ENCODE measurements at regions not wholly inside any gene's neighbourhood (a gene's known extent, or its start where the extent isn't known, plus 50 kb on each side); places are given as distances from the start of the nearest gene placed in this dataset.

DNA sequence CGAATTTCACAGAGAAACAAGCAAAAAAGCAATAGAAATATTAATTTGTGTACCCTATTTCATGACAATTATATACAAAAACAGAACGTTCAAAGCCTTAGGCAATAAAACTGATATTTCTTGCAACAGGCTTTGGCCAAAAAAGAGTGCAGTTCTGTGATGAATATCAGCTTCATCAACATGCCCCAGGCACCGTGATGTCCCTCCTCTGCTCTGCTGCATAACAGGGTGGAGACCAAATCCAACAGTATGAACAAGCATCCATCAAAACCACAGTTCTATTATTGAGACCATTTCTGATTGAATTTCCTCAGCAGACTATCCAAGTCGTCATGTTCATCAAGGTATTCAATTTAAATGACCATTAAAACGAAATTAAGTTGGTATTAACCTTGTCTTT, 722.6 kb upstream of the NRSN1 start:
- Histone ChIP-seq H3K4me3 (replicated peaks in 1 of 2; ENCODE audit: low read depth in 1 of 2, low read length in 2 of 2) (no peak overlapping the region), H3K9ac (ENCODE audit: low read length) (no peak overlapping the region), H2AFZ (ENCODE audit: low read depth, low read length, poor library complexity, severe bottlenecking) (no peak overlapping the region), H4K20me1 (ENCODE audit: insufficient read depth) (no peaks in the 10 kb centered on the region; the same call in 1 of the 2 replicates), H3K27me3 (ENCODE audit: insufficient read depth, low read length) (no peaks in the 10 kb centered on the region), H3K9me2 (ENCODE audit: insufficient read depth) (no peaks in the 10 kb centered on the region), H3K4me1 (ENCODE audit: control insufficient read depth in 1 of 2, insufficient read depth in 2 of 2, low read length in 2 of 2) (no peaks in the 10 kb centered on the region), H3K9me3 (ENCODE audit: control insufficient read depth in 1 of 2, insufficient read depth in 1 of 2, low read depth in 1 of 2, low read length in 2 of 2) (peaks cover 0 to 6% of the 10 kb centered on the region in 2 experiments; a peak in 2 of 4 replicates), H3K27ac (ENCODE audit: low read depth, low read length) (no peak overlapping the region), H3K36me3 (ENCODE audit: control insufficient read depth in 1 of 2, insufficient read depth in 2 of 2, low read length in 2 of 2) (no peaks in the 10 kb centered on the region), H3K4me2 (ENCODE audit: low read length) (no peak overlapping the region), H3K79me2 (ENCODE audit: insufficient read depth, low read length) (no peaks in the 10 kb centered on the region)
- DNase-seq (ENCODE audit: low read depth, low spot score) (no peak), ATAC-seq (no peak)
- intact Hi-C loops (cut with micrococcal nuclease), result no loop called here
- ChIA-PET POLR2A (no interaction called here), RAD21 (ENCODE audit: low non-redundant PET in 1 of 2, low total read pairs in 2 of 2, uncharacterized antibody in 2 of 2, unreplicated experiment in 2 of 2) (no interaction called here), CTCF (no interaction called here)
- TF ChIP-seq CBX3 (IDR thresholded peaks at IDR 0.05; ENCODE audit: low read depth) (no peak), SP1 (IDR thresholded peaks at IDR 0.05; ENCODE audit: low read depth) (no peak), ELF1 (IDR thresholded peaks at IDR 0.05; ENCODE audit: borderline replicate concordance, low read depth) (no peak), RAD21 (IDR thresholded peaks at IDR 0.05; ENCODE audit: low read depth) (no peak), POLR2A (IDR thresholded peaks at IDR 0.05; ENCODE audit: borderline replicate concordance, extremely low read depth, insufficient read depth, insufficient read length) (no peak), EZH2phosphoT487 (IDR thresholded peaks at IDR 0.05; ENCODE audit: borderline replicate concordance) (no peak), ZNF274 (IDR thresholded peaks at IDR 0.05; ENCODE audit: low read depth, low read length) (no peak), CEBPB (IDR thresholded peaks at IDR 0.05; ENCODE audit: low read depth) (no peak), SRF (IDR thresholded peaks at IDR 0.05; ENCODE audit: low read depth) (no peak), SIN3A (IDR thresholded peaks at IDR 0.05; ENCODE audit: low read depth) (no peak), ZFX (IDR thresholded peaks at IDR 0.05) (no peak), EGR1 (IDR thresholded peaks at IDR 0.05; ENCODE audit: low read depth) (no peak)
- TF ChIP-seq, protein P1, sequence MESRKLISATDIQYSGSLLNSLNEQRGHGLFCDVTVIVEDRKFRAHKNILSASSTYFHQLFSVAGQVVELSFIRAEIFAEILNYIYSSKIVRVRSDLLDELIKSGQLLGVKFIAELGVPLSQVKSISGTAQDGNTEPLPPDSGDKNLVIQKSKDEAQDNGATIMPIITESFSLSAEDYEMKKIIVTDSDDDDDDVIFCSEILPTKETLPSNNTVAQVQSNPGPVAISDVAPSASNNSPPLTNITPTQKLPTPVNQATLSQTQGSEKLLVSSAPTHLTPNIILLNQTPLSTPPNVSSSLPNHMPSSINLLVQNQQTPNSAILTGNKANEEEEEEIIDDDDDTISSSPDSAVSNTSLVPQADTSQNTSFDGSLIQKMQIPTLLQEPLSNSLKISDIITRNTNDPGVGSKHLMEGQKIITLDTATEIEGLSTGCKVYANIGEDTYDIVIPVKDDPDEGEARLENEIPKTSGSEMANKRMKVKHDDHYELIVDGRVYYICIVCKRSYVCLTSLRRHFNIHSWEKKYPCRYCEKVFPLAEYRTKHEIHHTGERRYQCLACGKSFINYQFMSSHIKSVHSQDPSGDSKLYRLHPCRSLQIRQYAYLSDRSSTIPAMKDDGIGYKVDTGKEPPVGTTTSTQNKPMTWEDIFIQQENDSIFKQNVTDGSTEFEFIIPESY (IDR thresholded peaks at IDR 0.05; ENCODE audit: extremely low read depth, insufficient replicate concordance, low read length), result no peak
- TF ChIP-seq, protein P2, sequence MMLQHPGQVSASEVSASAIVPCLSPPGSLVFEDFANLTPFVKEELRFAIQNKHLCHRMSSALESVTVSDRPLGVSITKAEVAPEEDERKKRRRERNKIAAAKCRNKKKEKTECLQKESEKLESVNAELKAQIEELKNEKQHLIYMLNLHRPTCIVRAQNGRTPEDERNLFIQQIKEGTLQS (IDR thresholded peaks at IDR 0.05), result no peak
- no TSS peak for BruUV-seq (replicated peaks)
